HG03095 (cell line): ENCODE measurements at regions not wholly inside any gene's neighbourhood (a gene's known extent, or its start where the extent isn't known, plus 50 kb on each side); places are given as distances from the start of the nearest gene placed in this dataset.

Experiments
- ATAC-seq: cut with Tn5 transposase; IDR thresholded peaks from one replicate; pipeline ENCODE4 v1.9.1; 2021; ENCODE audit warnings: moderate library complexity; ENCODE audit not compliant: unreplicated experiment

DNA sequence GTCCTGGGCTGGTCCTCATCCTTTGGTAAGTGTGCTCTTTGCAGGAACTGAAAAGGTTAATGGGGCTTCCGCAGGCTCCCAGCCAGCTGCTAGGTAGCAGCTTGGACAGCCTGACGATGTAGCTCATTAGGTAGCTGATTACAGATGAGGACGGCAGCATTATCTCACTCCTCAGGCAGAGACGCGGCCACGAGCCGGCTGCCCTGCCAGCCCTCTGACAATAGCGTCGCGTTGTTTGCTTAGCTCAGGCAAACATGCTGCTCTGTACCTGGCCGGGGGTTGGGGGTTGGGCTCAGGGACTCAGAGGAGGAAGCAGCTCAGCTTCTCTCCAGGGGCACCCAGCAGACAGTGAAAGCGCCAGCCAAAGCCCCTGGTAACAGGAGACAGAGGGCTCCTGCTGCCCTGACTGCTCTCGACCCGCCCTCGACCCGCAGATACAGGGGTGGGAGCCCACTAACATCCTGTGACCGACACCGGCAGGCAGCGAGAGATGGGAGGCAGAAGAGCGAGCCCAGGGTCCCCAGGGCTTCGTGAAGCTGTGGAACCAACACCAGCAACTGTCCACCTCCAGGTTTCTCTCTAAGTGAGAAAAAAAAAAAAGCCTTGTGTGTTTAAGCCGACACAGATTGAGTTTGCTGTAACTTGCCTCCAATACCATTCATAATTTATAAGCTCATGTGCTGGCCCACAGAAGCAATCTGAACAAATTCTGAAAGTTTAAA is 53.4 kb upstream of the DLK1 start:
- ATAC-seq, result no peak

DNA sequence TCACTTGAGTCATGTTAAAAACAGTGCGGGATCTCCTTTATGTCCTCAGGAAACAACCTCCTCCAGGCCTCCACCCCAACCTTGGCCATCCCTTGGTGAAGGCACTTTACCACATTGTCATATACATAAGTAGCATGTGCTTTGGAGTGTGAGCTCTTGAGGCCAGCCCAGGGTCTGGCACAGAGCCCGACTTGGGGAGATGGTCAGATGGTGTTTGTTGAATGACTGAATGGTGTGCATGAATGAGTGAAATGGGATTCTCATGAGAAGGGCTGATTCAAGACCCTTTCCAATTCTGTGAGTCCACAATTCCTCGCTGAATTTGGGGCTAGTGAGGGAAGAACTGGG is 52.9 kb upstream of the DLK1 start:
- ATAC-seq, result no peak

DNA sequence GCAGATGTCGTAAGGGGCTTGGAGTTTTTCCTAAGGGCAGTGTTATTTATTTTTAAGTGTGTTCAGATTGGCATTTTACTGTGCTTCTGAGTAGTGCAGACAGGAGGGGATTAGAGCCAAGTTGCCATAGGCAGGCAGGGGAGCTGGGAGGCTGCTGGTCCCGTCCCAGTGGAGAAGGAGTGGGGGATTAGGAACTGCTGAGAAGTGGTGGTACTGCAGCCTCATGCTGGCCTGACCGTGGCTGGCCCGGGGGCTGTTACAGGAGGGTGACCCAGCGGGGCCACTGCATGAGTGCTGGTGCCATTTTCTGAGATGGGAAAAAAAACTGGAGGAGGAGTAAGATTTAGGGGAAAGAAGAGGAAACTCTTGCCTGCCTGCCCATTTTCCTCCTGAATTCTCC is 52.3 kb upstream of the DLK1 start:
- no peak for ATAC-seq

DNA sequence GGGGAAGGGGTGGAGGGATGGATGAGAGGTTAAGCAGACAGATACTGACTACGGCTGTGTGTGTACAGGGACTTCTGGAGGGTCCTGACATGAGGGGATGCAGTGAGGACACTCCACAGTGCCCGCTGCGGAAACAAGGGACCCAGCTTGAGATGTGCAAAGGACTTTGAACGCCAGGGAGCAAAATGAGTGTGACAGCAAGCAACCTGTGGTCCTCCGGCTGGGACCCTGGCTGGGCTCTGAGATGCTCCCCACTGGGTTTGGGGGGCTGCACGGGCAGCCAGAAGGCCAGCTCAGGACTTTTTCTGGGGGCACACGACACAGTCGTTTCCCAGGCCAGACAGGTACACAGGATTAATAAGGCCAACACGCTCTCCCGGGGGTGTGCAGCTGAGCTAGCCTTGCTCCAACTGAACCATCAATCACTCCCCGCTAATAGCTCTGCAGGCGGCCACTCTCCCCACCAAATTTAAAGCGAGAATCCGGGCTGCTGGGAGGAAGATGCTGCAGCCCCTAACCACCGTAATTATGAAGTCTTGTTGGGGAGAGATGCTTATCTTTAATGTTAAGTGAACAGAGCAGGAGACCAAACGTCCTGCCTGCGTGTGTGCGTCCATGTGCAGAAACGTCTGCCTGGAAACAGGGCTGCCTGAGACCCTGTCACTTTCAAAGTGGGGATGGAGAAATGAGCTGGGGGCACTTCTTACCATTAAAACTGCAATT is 51.6 kb upstream of the DLK1 start:
- ATAC-seq, result no peak

DNA sequence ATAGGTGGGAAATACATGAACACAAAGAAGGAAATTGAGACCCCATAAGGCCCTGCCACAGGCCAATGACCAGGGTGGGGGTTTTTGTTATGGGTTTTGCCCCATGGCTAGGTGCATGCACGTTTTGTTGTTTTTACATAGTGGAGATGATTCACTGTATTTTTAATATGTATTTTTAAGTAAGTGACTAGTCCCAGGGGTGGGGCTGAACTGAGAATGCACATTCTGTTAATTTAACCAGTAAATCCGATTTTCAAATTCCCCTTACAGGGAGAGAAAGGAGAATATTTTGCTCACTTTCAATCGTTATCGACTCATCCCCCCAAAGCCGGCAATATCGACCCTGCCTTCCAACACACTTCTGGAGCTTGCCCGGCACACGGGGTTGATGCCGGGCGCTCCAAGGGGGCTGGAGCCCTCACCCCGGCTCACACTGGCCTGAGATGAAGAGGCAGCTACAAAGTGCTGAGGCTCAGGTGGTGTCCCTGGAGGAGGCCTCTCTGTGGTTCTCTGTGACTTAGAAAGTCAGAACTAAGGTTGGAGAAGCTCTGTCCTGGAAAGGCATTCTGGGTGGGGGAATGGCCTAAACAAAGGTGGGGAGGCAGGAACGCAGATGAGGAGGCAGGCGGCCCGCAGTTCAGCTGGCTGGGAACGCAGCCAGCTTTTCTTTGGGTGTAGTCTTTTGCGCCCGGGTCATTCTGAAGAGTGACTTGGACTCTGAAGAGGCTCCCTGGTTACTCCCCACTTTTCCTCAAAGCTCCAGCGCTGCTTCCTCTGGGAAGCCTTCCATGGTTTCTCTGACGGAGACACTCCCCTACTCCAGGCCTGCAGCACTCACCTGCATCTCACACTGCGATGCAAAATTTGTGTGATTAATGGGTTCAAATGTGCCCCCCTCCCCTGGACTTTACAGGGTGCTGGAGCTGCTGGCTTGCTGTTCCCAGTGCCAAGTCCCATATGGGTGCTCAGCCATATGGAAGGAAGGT is 50.7 kb upstream of the DLK1 start:
- ATAC-seq, result no peak
